ENCODE measurements at regions not wholly inside any gene's neighbourhood (a gene's known extent, or its start where the extent isn't known, plus 50 kb on each side); places are given as distances from the start of the nearest gene placed in this dataset.
A peak's percentile ranks its signal among the peaks of the same experiment; 100 is the strongest.

DNA sequence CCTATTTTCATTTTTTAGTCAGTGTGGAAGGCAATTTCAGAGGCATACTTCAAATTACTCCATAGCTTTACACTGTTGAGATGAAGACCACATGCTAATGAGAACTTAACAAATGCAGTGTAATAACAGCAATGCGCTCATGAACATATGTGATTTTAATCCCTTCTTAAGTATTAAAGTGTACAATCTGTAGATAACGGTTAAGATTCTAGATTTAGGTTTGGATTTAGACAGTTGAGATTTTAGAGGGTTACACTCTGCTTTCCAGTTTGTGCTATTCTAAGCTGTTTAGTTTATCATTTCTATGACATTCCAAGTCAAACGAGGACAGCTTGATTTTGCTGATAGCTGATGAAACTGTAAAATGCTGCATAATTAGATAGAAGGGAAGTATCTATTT, 257.8 kb upstream of the CHRM3 start (continued):
- no peak for TF ChIP-seq ERG (CRISPR knock-in tag; IDR thresholded peaks at IDR 0.05)
- TF ChIP-seq MYBL2 (CRISPR knock-in tag; IDR thresholded peaks at IDR 0.05), result no peak
- TF ChIP-seq NFE2L1 (CRISPR knock-in tag; IDR thresholded peaks at IDR 0.05), result no peak
- TF ChIP-seq IRF2 (CRISPR knock-in tag; IDR thresholded peaks at IDR 0.05; ENCODE audit: borderline replicate concordance, low read depth), result no peak
- no peak for TF ChIP-seq E2F5 (CRISPR knock-in tag; IDR thresholded peaks at IDR 0.05)
- no peak for TF ChIP-seq ZNF671 (CRISPR knock-in tag; IDR thresholded peaks at IDR 0.05)
- no peak for TF ChIP-seq TEAD1 (CRISPR knock-in tag; IDR thresholded peaks at IDR 0.05)

DNA sequence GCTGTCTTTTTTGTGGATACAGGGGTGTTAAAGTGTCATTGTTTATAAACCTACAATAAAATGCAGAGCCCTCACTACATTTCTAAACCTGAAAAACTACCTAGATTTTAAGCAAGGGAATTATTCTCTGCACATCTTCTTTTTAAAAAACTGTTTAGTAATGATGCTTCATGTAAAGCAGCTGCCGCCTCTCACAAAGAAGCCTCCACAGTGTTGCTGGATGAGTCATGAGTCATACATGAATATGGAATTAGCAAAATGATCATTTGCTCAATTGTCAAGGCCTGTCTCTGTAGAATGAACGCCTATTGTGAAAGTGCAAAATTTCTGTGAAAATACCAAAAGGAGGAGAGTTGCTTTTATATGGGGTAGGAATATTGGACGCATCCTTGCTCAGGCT, 259.5 kb upstream of the CHRM3 start:
- DNase-seq (ENCODE audit: low spot score), result no peak
- Mint-ChIP-seq H3K9me3 (peaks cover 5% of the 10 kb centered on the region; the same call in 1 of the 2 replicates), H3K27ac (no peak overlapping the region), H3K36me3 (peaks cover 5% of the 10 kb centered on the region; the same call in 1 of the 2 replicates), H3K4me3 (no peak overlapping the region), H3K4me1 (peaks cover 55% of the 10 kb centered on the region), H3K27me3 (ENCODE audit: low read depth) (no peaks in the 10 kb centered on the region)
- no peak for ATAC-seq
- no peak for TF ChIP-seq HMGXB4 (CRISPR knock-in tag; IDR thresholded peaks at IDR 0.05)
- TF ChIP-seq USF1 (CRISPR knock-in tag; IDR thresholded peaks at IDR 0.05), result no peak
- no peak for TF ChIP-seq FOXK1 (CRISPR knock-in tag; IDR thresholded peaks at IDR 0.05)
- ChIA-PET POLR2A (no interaction called here), CTCF (no interaction called here)

GRCh38 chr1:239125893-239126292, 260.5 kb upstream of the CHRM3 start:
- Mint-ChIP-seq H3K27ac (peak overlapping the region; percentile 88), H3K27me3 (ENCODE audit: low read depth) (no peaks in the 10 kb centered on the region), H3K9me3 (peaks cover 9% of the 10 kb centered on the region), H3K36me3 (peaks cover 5% of the 10 kb centered on the region; the same call in 1 of the 2 replicates), H3K4me1 (peaks cover 64% of the 10 kb centered on the region), H3K4me3 (peak overlapping the region; percentile 22; the same call in 1 of the 2 replicates)
- ChIA-PET CTCF (interaction anchor here (0.6 to 0.8 kb wide), 2 partner anchors 13 to 26 kb away, joined by 3 read pairs; no protein-coding TSS in a partner anchor), POLR2A (interaction anchor here (0.6 kb wide), 1 partner anchor 161 kb away, joined by 3 read pairs; no protein-coding TSS in a partner anchor)
- DNase-seq (ENCODE audit: low spot score) (no peak), ATAC-seq (peak; percentile 71)
- TF ChIP-seq ERG (CRISPR knock-in tag; IDR thresholded peaks at IDR 0.05), result no peak
- TF ChIP-seq, protein P1, sequence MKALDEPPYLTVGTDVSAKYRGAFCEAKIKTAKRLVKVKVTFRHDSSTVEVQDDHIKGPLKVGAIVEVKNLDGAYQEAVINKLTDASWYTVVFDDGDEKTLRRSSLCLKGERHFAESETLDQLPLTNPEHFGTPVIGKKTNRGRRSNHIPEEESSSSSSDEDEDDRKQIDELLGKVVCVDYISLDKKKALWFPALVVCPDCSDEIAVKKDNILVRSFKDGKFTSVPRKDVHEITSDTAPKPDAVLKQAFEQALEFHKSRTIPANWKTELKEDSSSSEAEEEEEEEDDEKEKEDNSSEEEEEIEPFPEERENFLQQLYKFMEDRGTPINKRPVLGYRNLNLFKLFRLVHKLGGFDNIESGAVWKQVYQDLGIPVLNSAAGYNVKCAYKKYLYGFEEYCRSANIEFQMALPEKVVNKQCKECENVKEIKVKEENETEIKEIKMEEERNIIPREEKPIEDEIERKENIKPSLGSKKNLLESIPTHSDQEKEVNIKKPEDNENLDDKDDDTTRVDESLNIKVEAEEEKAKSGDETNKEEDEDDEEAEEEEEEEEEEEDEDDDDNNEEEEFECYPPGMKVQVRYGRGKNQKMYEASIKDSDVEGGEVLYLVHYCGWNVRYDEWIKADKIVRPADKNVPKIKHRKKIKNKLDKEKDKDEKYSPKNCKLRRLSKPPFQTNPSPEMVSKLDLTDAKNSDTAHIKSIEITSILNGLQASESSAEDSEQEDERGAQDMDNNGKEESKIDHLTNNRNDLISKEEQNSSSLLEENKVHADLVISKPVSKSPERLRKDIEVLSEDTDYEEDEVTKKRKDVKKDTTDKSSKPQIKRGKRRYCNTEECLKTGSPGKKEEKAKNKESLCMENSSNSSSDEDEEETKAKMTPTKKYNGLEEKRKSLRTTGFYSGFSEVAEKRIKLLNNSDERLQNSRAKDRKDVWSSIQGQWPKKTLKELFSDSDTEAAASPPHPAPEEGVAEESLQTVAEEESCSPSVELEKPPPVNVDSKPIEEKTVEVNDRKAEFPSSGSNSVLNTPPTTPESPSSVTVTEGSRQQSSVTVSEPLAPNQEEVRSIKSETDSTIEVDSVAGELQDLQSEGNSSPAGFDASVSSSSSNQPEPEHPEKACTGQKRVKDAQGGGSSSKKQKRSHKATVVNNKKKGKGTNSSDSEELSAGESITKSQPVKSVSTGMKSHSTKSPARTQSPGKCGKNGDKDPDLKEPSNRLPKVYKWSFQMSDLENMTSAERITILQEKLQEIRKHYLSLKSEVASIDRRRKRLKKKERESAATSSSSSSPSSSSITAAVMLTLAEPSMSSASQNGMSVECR (CRISPR knock-in tag; IDR thresholded peaks at IDR 0.05; ENCODE audit: borderline replicate concordance), result no peak
